GM18951 (cell line): ENCODE measurements at regions not wholly inside any gene's neighbourhood (a gene's known extent, or its start where the extent isn't known, plus 50 kb on each side); places are given as distances from the start of the nearest gene placed in this dataset.

Source experiments
- POLR2A ChIP-seq: IDR thresholded peaks from 4 replicates; pipeline ENCODE4 v1.6.1; 2011; ENCODE audit warnings: mild to moderate bottlenecking; ENCODE audit not compliant: insufficient read length, insufficient read depth; ENCODE audit errors: extremely low read depth
- in situ Hi-C: fragments of 300-500 bp; cut with MboI; formaldehyde crosslinking; loops from one replicate; pipeline ENCODE4 v1.12.0; 2022; ENCODE audit warnings: low sequenced_read_pairs, mixed read lengths, inconsistent platforms; ENCODE audit not compliant: unreplicated experiment

- TF ChIP-seq POLR2A = no peak
- in situ Hi-C loops = no loop called here
Observed at GRCh38 chr3:66709532-66709931, 208.7 kb upstream of the LRIG1 start.

GRCh38 chr3:66712210-66712609 is 211.4 kb upstream of the LRIG1 start:
- no peak for TF ChIP-seq POLR2A
- in situ Hi-C loops = no loop called here

DNA sequence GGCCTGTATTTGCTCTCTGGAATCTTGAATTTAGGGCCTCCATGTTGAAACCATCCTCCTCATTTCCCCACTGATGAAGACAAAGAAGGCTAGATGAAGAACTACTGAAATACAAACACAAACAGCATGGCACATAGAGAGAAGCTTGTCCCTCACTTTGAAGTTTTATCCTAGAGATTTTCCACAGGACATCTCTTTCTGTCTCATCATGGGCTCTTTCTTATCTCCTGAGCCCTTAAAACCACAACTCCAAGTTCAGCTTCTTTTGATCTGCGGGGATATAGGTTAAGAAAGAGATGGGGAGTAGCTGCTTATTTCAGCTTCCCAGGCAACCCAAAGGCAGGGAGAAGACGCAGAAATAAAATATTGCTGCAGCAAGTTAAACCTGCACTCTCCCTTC is 213.1 kb upstream of the LRIG1 start:
- in situ Hi-C loops = no loop called here

GRCh38 chr3:66715806-66716205 is 215.0 kb upstream of the LRIG1 start:
- in situ Hi-C loops = no loop called here
- TF ChIP-seq POLR2A = no peak

More for the DNA sequence above, 213.1 kb upstream of the LRIG1 start:
- no peak for TF ChIP-seq POLR2A

DNA sequence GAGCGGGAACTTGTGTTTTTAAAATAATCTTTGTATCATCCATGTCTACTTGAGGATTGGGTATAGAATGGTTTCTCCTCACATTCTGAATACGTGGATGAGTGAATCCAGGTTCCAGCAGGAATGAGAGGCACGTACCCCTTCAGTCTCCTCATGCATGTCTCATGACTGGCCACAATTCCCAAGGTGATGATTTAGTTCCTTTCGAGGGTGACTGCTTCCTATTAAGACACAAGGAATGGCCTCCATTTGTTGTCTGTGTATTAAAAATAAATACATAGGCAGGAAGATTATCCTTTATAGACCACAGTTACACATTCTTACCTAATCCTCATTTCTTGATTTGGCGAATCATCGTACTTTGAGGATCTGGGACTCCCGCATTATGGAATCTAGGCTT is 217.0 kb upstream of the LRIG1 start:
- in situ Hi-C loops = no loop called here
- no peak for TF ChIP-seq POLR2A

- in situ Hi-C loops = no loop called here
- no peak for TF ChIP-seq POLR2A
Observed at GRCh38 chr3:66719796-66720356, 219.1 kb upstream of the LRIG1 start.

DNA sequence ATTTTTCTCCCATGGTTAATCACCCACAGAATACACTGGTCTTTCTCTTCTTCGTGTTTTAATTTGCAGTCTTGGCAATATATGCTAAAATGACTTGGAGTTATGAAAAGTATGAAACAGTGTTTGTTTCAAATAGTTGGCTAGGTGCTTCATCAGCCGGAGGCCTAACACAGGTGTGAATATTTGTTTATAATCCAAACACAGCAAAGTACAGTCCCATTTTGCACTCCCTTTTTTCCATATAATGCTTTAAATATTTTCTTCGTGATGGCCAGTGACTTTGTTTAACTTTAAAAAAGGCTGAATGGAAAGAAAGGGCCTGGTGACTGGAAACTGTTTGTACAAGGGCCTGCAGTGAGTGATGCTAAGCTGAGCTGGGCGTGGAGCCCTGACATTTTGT is 219.7 kb upstream of the LRIG1 start:
- in situ Hi-C loops = no loop called here
- no peak for TF ChIP-seq POLR2A

DNA sequence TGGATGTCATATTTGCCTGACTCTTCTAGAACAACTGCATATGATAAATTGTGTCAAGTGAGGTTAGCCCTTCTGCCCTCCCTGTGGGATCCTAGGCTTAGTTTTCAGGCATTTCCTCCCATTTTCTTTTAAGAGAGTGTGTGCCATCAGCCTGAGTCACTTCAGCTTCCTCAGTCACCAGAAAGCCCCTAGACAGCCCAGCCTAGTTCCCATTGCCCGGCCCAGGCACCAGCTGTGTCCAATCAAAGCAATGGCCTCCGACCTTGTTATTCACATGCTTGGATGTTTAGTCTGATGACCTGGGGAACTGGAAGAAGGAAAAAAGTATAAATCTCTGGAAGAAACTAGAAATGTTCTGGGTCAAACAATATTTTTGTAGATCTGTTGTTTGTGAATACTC is 221.9 kb upstream of the LRIG1 start:
- no peak for TF ChIP-seq POLR2A
- in situ Hi-C loops = no loop called here

DNA sequence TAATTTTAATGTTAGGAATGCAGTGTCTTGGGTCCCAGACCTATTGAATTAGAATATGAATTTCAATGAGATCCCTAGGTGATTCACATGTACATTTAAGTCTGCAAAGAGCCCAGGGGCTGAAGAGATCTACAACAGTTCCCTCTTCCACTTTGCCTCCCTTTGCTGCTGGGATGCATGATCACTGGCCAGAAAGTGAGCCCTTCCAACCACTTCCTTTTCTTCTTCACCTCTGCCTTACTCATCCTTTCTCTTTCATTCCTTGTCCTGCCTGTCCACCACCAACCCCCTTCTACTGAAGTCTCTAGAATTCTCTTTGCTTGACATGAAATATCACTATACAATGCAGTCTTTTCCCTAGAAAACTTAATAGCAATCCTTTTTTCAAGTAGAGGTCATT is 222.4 kb upstream of the LRIG1 start:
- in situ Hi-C loops = no loop called here
- TF ChIP-seq POLR2A = no peak

DNA sequence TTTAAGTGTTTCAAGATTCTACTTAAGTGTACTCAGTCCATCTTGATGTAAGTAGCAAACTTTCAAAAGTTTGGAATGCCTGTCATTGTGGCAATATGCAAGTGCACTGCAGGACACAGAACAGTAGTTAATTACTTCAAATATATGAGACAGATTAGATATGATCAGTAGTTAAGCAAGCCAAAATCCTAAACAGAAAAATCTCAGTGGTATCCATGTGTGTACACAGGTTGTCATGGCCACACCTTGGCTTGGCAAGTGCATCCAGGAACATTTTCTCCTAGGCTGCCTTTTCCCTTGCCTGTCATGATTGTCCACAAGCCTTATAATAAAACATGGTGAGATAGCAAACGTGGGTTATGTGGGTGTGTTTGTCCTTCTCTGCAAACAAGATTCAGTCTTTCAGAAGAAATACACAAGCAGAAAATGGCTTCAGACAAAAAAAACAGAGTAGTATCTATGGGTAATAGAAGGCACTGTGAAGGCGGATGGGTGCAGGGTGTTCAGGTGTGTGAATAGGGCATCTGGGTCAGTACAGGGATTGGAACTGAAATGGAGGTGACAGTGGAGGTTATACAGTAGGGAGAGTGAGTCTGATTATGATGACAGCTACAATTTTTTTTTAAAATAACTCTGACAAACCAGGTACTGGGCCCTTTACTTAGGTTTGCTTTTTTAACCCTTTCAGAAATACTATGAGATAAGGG is 229.0 kb upstream of the LRIG1 start:
- in situ Hi-C loops = no loop called here
- TF ChIP-seq POLR2A = no peak

DNA sequence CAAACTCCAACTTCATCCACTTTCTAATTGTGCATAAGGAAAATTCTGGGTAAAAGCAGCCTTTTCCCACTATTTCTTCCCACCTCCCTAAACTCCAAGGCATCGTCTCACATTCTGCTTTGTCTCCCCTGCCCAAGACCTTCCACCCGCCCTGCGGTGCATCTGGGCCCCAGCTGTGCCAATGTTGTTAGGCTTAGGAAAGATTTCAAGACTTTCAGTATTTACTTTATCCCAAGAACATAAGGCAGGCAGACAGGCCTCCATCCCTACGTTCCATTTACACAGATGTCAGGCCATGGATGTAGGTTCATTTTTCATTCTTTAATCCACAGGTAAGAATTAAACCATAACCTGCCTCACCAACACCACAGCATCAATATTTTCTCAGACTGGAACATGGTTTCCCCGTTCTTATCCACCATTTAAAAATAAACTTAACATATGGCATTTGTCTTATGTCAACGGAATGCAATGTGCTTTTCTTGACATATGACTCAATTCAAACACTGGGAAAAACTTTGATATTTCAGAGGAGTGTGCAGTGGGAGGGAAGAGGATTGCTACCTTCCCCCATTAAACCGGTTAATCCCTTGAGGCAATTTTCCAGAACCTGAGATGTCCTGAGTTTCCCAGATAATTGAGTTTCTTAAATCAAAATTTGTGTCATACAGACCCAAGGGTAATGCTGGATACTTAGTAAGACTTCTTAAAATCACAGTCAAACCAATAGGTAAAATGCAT is 238.0 kb upstream of the LRIG1 start:
- TF ChIP-seq POLR2A = no peak
- in situ Hi-C loops = no loop called here

- in situ Hi-C loops = no loop called here
- TF ChIP-seq POLR2A = no peak
Observed at GRCh38 chr3:66740260-66740659, 239.4 kb upstream of the LRIG1 start.

DNA sequence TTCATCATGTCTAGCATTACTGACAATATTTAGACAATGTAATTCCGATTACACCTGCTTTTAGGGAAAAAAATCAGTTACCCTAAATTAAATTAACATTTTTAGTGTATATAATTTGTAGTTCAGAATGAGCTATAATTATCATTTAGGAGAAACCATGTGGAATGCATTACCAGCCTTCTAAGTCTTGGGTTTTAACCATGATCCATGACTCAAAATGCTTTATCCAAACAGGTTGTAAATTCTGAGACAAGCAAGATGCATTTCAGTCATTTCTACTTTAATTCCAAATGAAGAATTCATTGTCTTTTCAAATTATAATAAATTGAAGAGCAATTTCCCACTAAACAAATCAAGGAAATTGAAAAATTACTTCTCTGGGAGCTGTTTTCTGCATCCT is 243.7 kb upstream of the LRIG1 start:
- in situ Hi-C loops = no loop called here
- no peak for TF ChIP-seq POLR2A

GRCh38 chr3:66744986-66745385 is 244.2 kb upstream of the LRIG1 start:
- TF ChIP-seq POLR2A = no peak
- in situ Hi-C loops = no loop called here
